ENCODE measurements at regions not wholly inside any gene's neighbourhood (a gene's known extent, or its start where the extent isn't known, plus 50 kb on each side); places are given as distances from the start of the nearest gene placed in this dataset.

DNA sequence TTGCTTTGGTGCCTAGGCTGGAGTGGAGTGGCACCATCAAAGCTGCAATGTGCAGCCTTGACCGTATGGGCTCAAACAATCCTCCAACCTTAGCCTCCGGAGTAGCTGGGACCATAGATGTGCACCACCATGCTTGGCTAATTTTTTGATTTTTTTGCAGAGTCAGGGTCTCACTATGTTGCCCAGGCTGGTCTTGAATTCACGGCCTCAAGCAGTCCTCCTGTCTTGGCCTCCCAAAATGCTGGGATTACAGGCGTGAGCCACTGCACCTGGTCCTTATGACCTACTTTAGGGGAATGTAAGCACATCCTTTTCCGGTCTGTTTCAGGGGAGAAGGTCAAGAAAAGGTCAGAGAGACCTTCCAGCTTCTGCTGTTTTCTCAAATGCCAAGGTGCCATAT lies 53.4 kb upstream of the SPRED2 start:
- Histone ChIP-seq H3K9ac (ENCODE audit: low read depth, low read length) (no peak overlapping the region), H3K36me3 (ENCODE audit: insufficient read depth, low read length) (no peaks in the 10 kb centered on the region), H3K9me3 (ENCODE audit: control insufficient read depth, insufficient read depth, low read length) (no peaks in the 10 kb centered on the region), H3K4me1 (ENCODE audit: insufficient read depth, low read length) (no peaks in the 10 kb centered on the region)

DNA sequence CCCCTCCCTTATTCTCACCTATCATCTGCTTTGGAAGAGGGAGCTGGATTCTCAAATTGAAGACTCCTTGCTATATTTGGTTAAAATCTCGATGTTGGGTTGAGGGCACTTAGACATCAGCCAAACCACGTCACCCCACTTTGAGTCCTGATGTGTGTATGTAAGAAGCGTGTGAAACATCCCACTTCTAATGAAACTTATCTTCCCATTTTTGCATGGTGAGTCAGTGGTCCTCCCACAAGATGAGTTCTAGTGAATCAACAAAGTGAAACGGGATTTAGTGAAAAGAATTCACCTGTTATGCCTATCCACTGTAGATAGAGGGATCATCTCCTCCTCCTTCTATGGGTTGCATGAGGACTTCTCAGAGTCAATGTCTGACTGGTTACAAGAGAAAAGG lies 51.4 kb upstream of the SPRED2 start:
- Histone ChIP-seq H3K4me1 (ENCODE audit: insufficient read depth, low read length) (no peaks in the 10 kb centered on the region), H3K9me3 (ENCODE audit: control insufficient read depth, insufficient read depth, low read length) (no peaks in the 10 kb centered on the region), H3K36me3 (ENCODE audit: insufficient read depth, low read length) (no peaks in the 10 kb centered on the region), H3K9ac (ENCODE audit: low read depth, low read length) (no peak overlapping the region)

GRCh38 chr2:65482971-65483370 lies 50.6 kb upstream of the SPRED2 start:
- H3K9ac ChIP-seq (ENCODE audit: low read depth, low read length), result no peak overlapping the region
- H3K4me1 ChIP-seq (ENCODE audit: insufficient read depth, low read length), result no peaks in the 10 kb centered on the region
- no peaks in the 10 kb centered on the region for H3K36me3 ChIP-seq (ENCODE audit: insufficient read depth, low read length)
- no peaks in the 10 kb centered on the region for H3K9me3 ChIP-seq (ENCODE audit: control insufficient read depth, insufficient read depth, low read length)
